ENCODE measurements at regions not wholly inside any gene's neighbourhood (a gene's known extent, or its start where the extent isn't known, plus 50 kb on each side); places are given as distances from the start of the nearest gene placed in this dataset.

GRCh38 chr13:71051573-71051972, 815.4 kb downstream of the DACH1 start:
- TF ChIP-seq CTCF (IDR thresholded peaks at IDR 0.05; ENCODE audit: unreplicated experiment), result no peak
- peaks cover 16% of the 10 kb centered on the region for H3K4me1 Mint-ChIP-seq (ENCODE audit: low read depth)

GRCh38 chr13:71046360-71047079, 820.5 kb downstream of the DACH1 start:
- Mint-ChIP-seq H3K27me3 (no peaks in the 10 kb centered on the region), H3K36me3 (ENCODE audit: insufficient read depth) (no peaks in the 10 kb centered on the region), H3K9me3 (ENCODE audit: low read depth) (no peaks in the 10 kb centered on the region), H3K4me3 (ENCODE audit: low read depth) (no peak overlapping the region), H3K4me1 (ENCODE audit: low read depth) (peaks cover 26% of the 10 kb centered on the region), H3K27ac (no peak overlapping the region)
- no peak for DNase-seq (ENCODE audit: low spot score, unreplicated experiment)
- no peak for TF ChIP-seq CTCF (IDR thresholded peaks at IDR 0.05; ENCODE audit: unreplicated experiment)

More at GRCh38 chr13:71051573-71051972, 815.4 kb downstream of the DACH1 start:
- Mint-ChIP-seq H3K27ac (no peak overlapping the region), H3K27me3 (no peaks in the 10 kb centered on the region), H3K4me3 (ENCODE audit: low read depth) (no peak overlapping the region), H3K36me3 (ENCODE audit: insufficient read depth) (peaks cover 5% of the 10 kb centered on the region), H3K9me3 (ENCODE audit: low read depth) (peaks cover 23% of the 10 kb centered on the region)
- no peak for DNase-seq (ENCODE audit: low spot score, unreplicated experiment)

GRCh38 chr13:71045101-71045500, 821.9 kb downstream of the DACH1 start:
- Mint-ChIP-seq H3K9me3 (ENCODE audit: low read depth) (no peaks in the 10 kb centered on the region), H3K27me3 (no peaks in the 10 kb centered on the region)
- TF ChIP-seq CTCF (IDR thresholded peaks at IDR 0.05; ENCODE audit: unreplicated experiment), result no peak

GRCh38 chr13:71039440-71039839, 827.6 kb downstream of the DACH1 start:
- peaks cover 8% of the 10 kb centered on the region for H3K4me1 Mint-ChIP-seq (ENCODE audit: low read depth)
- H3K27ac Mint-ChIP-seq, result no peak overlapping the region
- no peak for DNase-seq (ENCODE audit: low spot score, unreplicated experiment)
- H3K27me3 Mint-ChIP-seq, result no peaks in the 10 kb centered on the region
- no peaks in the 10 kb centered on the region for H3K36me3 Mint-ChIP-seq (ENCODE audit: insufficient read depth)
- TF ChIP-seq CTCF (IDR thresholded peaks at IDR 0.05; ENCODE audit: unreplicated experiment), result no peak
- H3K4me3 Mint-ChIP-seq (ENCODE audit: low read depth), result no peak overlapping the region
- peaks cover 11% of the 10 kb centered on the region for H3K9me3 Mint-ChIP-seq (ENCODE audit: low read depth)

More at GRCh38 chr13:71045101-71045500, 821.9 kb downstream of the DACH1 start:
- Mint-ChIP-seq H3K4me3 (ENCODE audit: low read depth) (no peak overlapping the region), H3K4me1 (ENCODE audit: low read depth) (peaks cover 30% of the 10 kb centered on the region), H3K36me3 (ENCODE audit: insufficient read depth) (no peaks in the 10 kb centered on the region), H3K27ac (no peak overlapping the region)
- DNase-seq (ENCODE audit: low spot score, unreplicated experiment), result no peak

- Mint-ChIP-seq H3K4me1 (ENCODE audit: low read depth) (peaks cover 14% of the 10 kb centered on the region), H3K27ac (no peak overlapping the region), H3K4me3 (ENCODE audit: low read depth) (no peak overlapping the region), H3K36me3 (ENCODE audit: insufficient read depth) (peaks cover 7% of the 10 kb centered on the region), H3K9me3 (ENCODE audit: low read depth) (peaks cover 24% of the 10 kb centered on the region), H3K27me3 (no peaks in the 10 kb centered on the region)
- no peak for DNase-seq (ENCODE audit: low spot score, unreplicated experiment)
- no peak for TF ChIP-seq CTCF (IDR thresholded peaks at IDR 0.05; ENCODE audit: unreplicated experiment)
Observed at GRCh38 chr13:71034018-71034417, 833.0 kb downstream of the DACH1 start.

Measured in progenitor cell of endocrine pancreas (in vitro differentiated cells).